ENCODE measurements at regions not wholly inside any gene's neighbourhood (a gene's known extent, or its start where the extent isn't known, plus 50 kb on each side); places are given as distances from the start of the nearest gene placed in this dataset.

DNA sequence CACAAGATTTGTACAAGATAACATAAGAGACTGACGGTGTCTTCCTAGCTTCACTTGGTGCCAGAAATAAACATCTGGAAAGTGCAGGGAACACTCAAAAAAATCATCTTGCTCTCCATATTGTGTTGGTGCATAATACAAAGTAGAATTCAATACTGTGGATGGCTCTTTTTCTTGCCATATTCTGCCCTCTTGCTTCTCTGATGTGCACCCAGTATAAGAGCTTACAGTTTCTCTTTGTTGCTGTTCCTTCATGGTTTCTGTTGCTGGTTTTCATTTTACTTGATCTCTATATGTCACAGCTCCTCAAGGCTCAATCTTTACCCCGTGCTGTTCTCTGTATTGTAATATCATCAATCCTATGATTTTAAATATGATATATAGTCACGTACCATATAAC lies 528.5 kb upstream of the ZP4 start:
- H3K9me3 ChIP-seq (ENCODE audit: control insufficient read depth in 1 of 2, low read length in 2 of 2): no peaks in the 10 kb centered on the region
- H3K4me3 ChIP-seq (ENCODE audit: low read depth in 1 of 2, low read length in 2 of 2): no peak overlapping the region
- no peaks in the 10 kb centered on the region for H3K4me1 ChIP-seq (ENCODE audit: control insufficient read depth in 1 of 2, insufficient read depth in 2 of 2, low read length in 2 of 2)
- no peak overlapping the region for H3K27ac ChIP-seq (ENCODE audit: low read depth, low read length)
- no peaks in the 10 kb centered on the region for H3K27me3 ChIP-seq (ENCODE audit: control insufficient read depth in 1 of 2, insufficient read depth in 2 of 2, low read length in 2 of 2)
- H3K9ac ChIP-seq (ENCODE audit: low read depth in 1 of 2, low read length in 2 of 2): no peak overlapping the region
- H3K36me3 ChIP-seq (ENCODE audit: control insufficient read depth in 1 of 2, insufficient read depth in 2 of 2, low read length in 2 of 2): no peaks in the 10 kb centered on the region

DNA sequence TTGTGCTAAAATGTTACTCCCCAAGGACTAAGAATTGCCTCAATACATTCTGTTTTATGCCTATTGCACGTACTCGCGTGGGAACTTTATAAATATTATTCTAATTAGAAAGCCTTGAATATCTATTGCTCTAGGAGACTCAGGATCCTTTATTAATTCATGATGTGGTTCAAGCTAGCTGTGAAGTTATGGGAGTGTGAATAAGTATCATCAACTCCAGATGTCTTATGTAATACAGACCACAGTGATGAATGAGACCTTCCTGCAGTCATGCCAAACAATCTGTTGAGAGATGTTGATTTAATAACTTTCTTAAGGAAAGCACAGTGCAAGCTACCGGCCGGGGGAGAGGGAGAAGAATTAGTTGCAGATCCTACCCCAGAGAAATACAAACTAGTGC lies 519.2 kb upstream of the ZP4 start:
- H3K4me3 ChIP-seq (ENCODE audit: low read depth in 1 of 2, low read length in 2 of 2): no peak overlapping the region
- no peaks in the 10 kb centered on the region for H3K4me1 ChIP-seq (ENCODE audit: control insufficient read depth in 1 of 2, insufficient read depth in 2 of 2, low read length in 2 of 2)
- no peaks in the 10 kb centered on the region for H3K27me3 ChIP-seq (ENCODE audit: control insufficient read depth in 1 of 2, insufficient read depth in 2 of 2, low read length in 2 of 2)
- H3K9ac ChIP-seq (ENCODE audit: low read depth in 1 of 2, low read length in 2 of 2): no peak overlapping the region
- no peaks in the 10 kb centered on the region for H3K9me3 ChIP-seq (ENCODE audit: control insufficient read depth in 1 of 2, low read length in 2 of 2)
- no peaks in the 10 kb centered on the region for H3K36me3 ChIP-seq (ENCODE audit: control insufficient read depth in 1 of 2, insufficient read depth in 2 of 2, low read length in 2 of 2)
- H3K27ac ChIP-seq (ENCODE audit: low read depth, low read length): no peak overlapping the region

DNA sequence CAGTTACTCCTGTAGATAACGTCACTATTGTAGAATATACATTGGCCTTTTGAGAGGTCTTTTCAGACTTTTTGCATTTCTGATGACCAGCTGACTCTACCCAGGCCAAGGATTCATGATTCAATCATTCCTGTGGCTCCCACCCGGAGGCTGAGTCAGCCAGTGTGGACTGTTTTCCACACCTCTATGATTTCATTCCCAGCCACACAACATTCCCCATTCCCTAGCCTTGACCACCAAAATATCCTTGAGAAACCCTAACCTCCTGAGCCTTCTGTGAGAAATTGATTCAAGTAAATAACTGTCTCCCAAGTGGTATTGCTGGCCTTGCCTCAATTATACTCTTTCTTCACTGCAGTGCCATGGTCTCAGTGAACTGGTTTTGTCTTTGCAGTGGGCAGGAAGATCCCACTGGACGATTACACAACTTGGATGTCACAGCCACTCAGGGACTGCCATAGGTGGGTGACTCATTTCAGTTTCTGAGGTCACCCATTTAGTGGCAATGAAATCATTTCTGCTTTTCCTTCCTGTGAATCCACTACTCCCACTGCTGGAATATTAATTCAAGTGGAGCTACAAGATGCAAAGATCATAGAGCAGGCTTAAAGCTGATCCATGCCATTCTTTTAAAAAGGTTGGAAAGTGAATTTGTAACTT lies 518.6 kb upstream of the ZP4 start:
- no peak overlapping the region for H3K4me3 ChIP-seq (ENCODE audit: low read depth in 1 of 2, low read length in 2 of 2)
- no peak overlapping the region for H3K27ac ChIP-seq (ENCODE audit: low read depth, low read length)
- no peak overlapping the region for H3K9ac ChIP-seq (ENCODE audit: low read depth in 1 of 2, low read length in 2 of 2)
- H3K4me1 ChIP-seq (ENCODE audit: control insufficient read depth in 1 of 2, insufficient read depth in 2 of 2, low read length in 2 of 2): no peaks in the 10 kb centered on the region
- H3K36me3 ChIP-seq (ENCODE audit: control insufficient read depth in 1 of 2, insufficient read depth in 2 of 2, low read length in 2 of 2): no peaks in the 10 kb centered on the region
- H3K27me3 ChIP-seq (ENCODE audit: control insufficient read depth in 1 of 2, insufficient read depth in 2 of 2, low read length in 2 of 2): no peaks in the 10 kb centered on the region
- H3K9me3 ChIP-seq (ENCODE audit: control insufficient read depth in 1 of 2, low read length in 2 of 2): no peaks in the 10 kb centered on the region

DNA sequence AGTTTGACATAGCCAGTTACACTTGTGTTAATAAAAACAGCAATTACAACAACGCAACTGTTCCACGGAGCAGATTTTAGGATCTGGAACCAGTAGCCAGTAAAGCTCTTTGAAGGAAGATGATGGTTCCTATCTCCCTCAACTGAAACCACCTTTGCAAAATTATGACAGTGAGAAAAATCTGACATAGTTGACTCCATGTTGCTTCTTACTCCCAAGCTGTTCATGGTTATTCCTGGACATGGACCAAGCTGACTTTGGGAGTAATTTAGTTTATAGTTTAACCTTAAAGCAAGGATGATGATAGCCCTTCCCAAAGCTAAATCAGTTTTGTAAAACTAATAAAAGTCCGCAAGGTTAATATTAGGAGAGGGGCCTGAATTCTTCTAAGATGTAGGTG lies 518.0 kb upstream of the ZP4 start:
- no peak overlapping the region for H3K4me3 ChIP-seq (ENCODE audit: low read depth in 1 of 2, low read length in 2 of 2)
- no peak overlapping the region for H3K27ac ChIP-seq (ENCODE audit: low read depth, low read length)
- no peak overlapping the region for H3K9ac ChIP-seq (ENCODE audit: low read depth in 1 of 2, low read length in 2 of 2)
- H3K9me3 ChIP-seq (ENCODE audit: control insufficient read depth in 1 of 2, low read length in 2 of 2): no peaks in the 10 kb centered on the region
- no peaks in the 10 kb centered on the region for H3K36me3 ChIP-seq (ENCODE audit: control insufficient read depth in 1 of 2, insufficient read depth in 2 of 2, low read length in 2 of 2)
- H3K27me3 ChIP-seq (ENCODE audit: control insufficient read depth in 1 of 2, insufficient read depth in 2 of 2, low read length in 2 of 2): no peaks in the 10 kb centered on the region
- no peaks in the 10 kb centered on the region for H3K4me1 ChIP-seq (ENCODE audit: control insufficient read depth in 1 of 2, insufficient read depth in 2 of 2, low read length in 2 of 2)

DNA sequence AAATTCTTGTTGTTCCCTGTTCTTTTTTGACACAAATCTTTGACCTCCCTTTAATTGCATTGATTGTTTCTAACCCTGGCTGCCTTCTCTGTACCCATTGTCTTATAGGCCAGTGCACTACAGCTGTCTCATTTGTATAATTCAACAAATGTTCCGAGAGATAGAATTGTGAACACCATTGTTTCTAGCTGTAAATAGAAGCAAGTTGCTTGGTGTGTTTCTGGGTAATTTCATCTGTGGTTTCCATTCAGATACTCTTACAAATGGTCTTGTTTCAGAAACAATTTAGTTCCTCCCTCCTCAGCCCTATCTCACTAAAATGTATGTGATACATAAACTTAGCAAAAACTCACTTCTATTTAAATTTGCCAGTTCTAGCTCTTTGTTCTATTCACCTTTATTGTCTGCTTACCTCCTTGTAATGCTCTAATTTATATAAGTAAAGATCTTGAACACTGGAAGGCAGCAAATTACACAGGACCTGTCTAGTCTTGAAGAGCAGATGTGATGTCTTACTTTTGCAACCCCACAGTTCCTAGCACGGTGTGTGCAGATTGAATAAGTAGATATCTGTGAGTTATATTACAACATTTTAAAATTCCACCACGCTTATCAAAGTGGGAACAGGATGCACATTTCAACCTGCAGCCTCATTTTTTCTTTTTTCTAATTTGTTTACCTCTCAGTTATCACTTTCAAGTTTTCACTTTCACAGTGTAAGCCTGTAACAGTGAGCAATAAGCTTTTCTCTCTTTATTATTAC lies 515.6 kb upstream of the ZP4 start:
- Histone ChIP-seq H3K9ac (ENCODE audit: low read depth in 1 of 2, low read length in 2 of 2) (no peak overlapping the region), H3K4me3 (ENCODE audit: low read depth in 1 of 2, low read length in 2 of 2) (no peak overlapping the region), H3K27me3 (ENCODE audit: control insufficient read depth in 1 of 2, insufficient read depth in 2 of 2, low read length in 2 of 2) (no peaks in the 10 kb centered on the region), H3K36me3 (ENCODE audit: control insufficient read depth in 1 of 2, insufficient read depth in 2 of 2, low read length in 2 of 2) (no peaks in the 10 kb centered on the region), H3K4me1 (ENCODE audit: control insufficient read depth in 1 of 2, insufficient read depth in 2 of 2, low read length in 2 of 2) (no peaks in the 10 kb centered on the region), H3K27ac (ENCODE audit: low read depth, low read length) (no peak overlapping the region), H3K9me3 (ENCODE audit: control insufficient read depth in 1 of 2, low read length in 2 of 2) (no peaks in the 10 kb centered on the region)

DNA sequence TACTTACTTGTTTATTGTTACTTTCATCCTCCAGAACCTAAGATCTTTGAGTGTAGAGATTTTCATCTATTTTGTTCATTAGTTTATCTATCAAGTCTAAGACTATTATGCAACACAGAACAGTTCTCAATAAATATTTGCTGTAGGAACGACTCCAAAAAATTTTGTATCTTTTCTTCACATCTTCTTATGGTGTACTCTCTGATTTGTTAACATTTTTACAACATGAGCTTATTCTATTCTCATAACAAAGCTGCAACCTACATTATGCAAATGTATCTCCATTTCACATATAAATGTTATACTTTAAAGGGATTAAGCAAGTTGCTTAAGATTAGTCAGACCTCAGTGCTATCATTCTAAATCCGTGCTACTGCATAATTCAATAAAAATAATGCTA lies 514.2 kb upstream of the ZP4 start:
- Histone ChIP-seq H3K9ac (ENCODE audit: low read depth in 1 of 2, low read length in 2 of 2) (no peak overlapping the region), H3K9me3 (ENCODE audit: control insufficient read depth in 1 of 2, low read length in 2 of 2) (no peaks in the 10 kb centered on the region), H3K36me3 (ENCODE audit: control insufficient read depth in 1 of 2, insufficient read depth in 2 of 2, low read length in 2 of 2) (no peaks in the 10 kb centered on the region), H3K4me3 (ENCODE audit: low read depth in 1 of 2, low read length in 2 of 2) (no peak overlapping the region), H3K27ac (ENCODE audit: low read depth, low read length) (no peak overlapping the region), H3K27me3 (ENCODE audit: control insufficient read depth in 1 of 2, insufficient read depth in 2 of 2, low read length in 2 of 2) (no peaks in the 10 kb centered on the region), H3K4me1 (ENCODE audit: control insufficient read depth in 1 of 2, insufficient read depth in 2 of 2, low read length in 2 of 2) (no peaks in the 10 kb centered on the region)

DNA sequence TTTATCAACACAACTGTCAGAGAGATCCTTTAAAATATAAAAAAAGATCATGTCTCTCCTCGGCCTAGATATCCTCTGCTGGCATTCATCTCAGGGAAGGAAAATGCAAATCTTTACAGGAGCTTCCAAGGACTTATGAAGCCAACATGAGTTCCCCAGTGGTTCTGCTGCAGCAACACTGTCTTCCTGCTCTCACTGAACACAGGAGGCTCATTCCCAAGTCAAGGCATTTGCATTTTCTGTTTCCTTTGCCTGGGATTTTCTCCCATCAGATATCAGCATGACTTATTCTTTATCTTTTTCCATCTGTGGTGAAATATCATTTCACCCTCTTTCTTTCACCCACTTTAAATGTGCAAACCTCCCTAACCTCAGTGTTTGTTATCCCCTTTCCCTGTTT lies 513.8 kb upstream of the ZP4 start:
- Histone ChIP-seq H3K27ac (ENCODE audit: low read depth, low read length) (no peak overlapping the region), H3K4me1 (ENCODE audit: control insufficient read depth in 1 of 2, insufficient read depth in 2 of 2, low read length in 2 of 2) (no peaks in the 10 kb centered on the region), H3K9ac (ENCODE audit: low read depth in 1 of 2, low read length in 2 of 2) (no peak overlapping the region), H3K36me3 (ENCODE audit: control insufficient read depth in 1 of 2, insufficient read depth in 2 of 2, low read length in 2 of 2) (no peaks in the 10 kb centered on the region), H3K4me3 (ENCODE audit: low read depth in 1 of 2, low read length in 2 of 2) (no peak overlapping the region), H3K9me3 (ENCODE audit: control insufficient read depth in 1 of 2, low read length in 2 of 2) (no peaks in the 10 kb centered on the region), H3K27me3 (ENCODE audit: control insufficient read depth in 1 of 2, insufficient read depth in 2 of 2, low read length in 2 of 2) (no peaks in the 10 kb centered on the region)

DNA sequence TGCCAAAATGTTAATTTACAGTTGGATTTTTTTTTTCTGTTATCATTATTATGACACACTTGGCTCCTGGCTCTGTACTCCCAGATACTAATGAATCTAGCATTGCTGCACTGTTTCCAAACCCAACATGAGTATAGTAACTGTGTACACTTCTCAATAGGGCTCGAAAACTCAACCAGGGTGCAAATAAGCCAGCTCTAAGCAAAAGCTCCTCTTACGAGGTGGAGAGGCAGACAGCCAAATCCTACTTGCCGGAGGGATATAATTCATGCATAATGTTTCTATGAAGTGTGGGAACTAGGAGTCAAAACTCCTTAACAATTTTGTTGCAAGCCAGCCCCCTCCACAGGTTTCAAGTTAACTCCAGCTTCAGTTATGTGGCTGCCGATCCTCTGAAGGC lies 510.4 kb upstream of the ZP4 start:
- Histone ChIP-seq H3K9me3 (ENCODE audit: control insufficient read depth in 1 of 2, low read length in 2 of 2) (no peaks in the 10 kb centered on the region), H3K27me3 (ENCODE audit: control insufficient read depth in 1 of 2, insufficient read depth in 2 of 2, low read length in 2 of 2) (no peaks in the 10 kb centered on the region), H3K4me3 (ENCODE audit: low read depth in 1 of 2, low read length in 2 of 2) (no peak overlapping the region)

DNA sequence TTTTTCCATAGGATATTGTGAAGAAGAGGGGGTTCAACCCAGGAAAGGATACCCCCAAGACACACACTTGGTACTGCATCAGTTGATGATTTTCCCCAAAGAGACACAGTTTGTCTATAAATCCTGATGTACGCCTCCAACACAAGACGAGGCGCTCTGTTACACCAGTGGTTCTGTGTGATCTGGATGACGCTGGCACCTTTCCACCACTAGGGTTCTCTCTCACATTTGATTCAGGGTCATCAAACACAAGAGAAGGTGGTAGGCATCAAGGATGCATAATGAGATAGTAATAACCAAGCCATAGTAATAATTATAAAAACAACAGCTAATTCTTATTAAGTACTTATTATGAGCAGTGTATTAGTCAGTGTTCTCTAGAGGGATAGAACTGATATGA lies 508.8 kb upstream of the ZP4 start:
- H3K27me3 ChIP-seq (ENCODE audit: control insufficient read depth in 1 of 2, insufficient read depth in 2 of 2, low read length in 2 of 2): no peaks in the 10 kb centered on the region
- no peaks in the 10 kb centered on the region for H3K36me3 ChIP-seq (ENCODE audit: control insufficient read depth in 1 of 2, insufficient read depth in 2 of 2, low read length in 2 of 2)
- no peak overlapping the region for H3K27ac ChIP-seq (ENCODE audit: low read depth, low read length)
- no peaks in the 10 kb centered on the region for H3K4me1 ChIP-seq (ENCODE audit: control insufficient read depth in 1 of 2, insufficient read depth in 2 of 2, low read length in 2 of 2)
- H3K9me3 ChIP-seq (ENCODE audit: control insufficient read depth in 1 of 2, low read length in 2 of 2): no peaks in the 10 kb centered on the region
- H3K9ac ChIP-seq (ENCODE audit: low read depth in 1 of 2, low read length in 2 of 2): no peak overlapping the region
- no peak overlapping the region for H3K4me3 ChIP-seq (ENCODE audit: low read depth in 1 of 2, low read length in 2 of 2)

More for the DNA sequence above, 510.4 kb upstream of the ZP4 start:
- Histone ChIP-seq H3K27ac (ENCODE audit: low read depth, low read length) (no peak overlapping the region), H3K4me1 (ENCODE audit: control insufficient read depth in 1 of 2, insufficient read depth in 2 of 2, low read length in 2 of 2) (no peaks in the 10 kb centered on the region), H3K9ac (ENCODE audit: low read depth in 1 of 2, low read length in 2 of 2) (no peak overlapping the region), H3K36me3 (ENCODE audit: control insufficient read depth in 1 of 2, insufficient read depth in 2 of 2, low read length in 2 of 2) (no peaks in the 10 kb centered on the region)

DNA sequence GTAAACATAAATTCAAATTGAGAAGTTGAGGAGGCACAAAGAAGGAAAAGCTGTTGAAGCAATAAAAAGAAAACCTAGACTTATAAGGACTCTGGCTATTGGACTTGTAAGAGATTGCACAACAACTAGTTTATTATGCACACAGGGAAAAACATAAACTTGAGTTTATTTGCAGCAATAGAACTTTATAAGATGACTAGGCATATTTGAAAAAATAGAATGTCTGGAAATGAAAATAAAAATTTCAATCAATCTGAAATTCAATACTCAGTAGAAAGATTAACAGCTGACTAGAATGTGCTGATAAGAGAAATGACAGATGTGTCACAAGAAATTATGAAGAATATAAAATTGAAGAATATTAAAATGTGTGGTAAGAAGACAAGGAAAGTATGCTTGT lies 505.4 kb upstream of the ZP4 start:
- no peaks in the 10 kb centered on the region for H3K36me3 ChIP-seq (ENCODE audit: control insufficient read depth in 1 of 2, insufficient read depth in 2 of 2, low read length in 2 of 2)
- H3K4me3 ChIP-seq (ENCODE audit: low read depth in 1 of 2, low read length in 2 of 2): no peak overlapping the region
- no peaks in the 10 kb centered on the region for H3K4me1 ChIP-seq (ENCODE audit: control insufficient read depth in 1 of 2, insufficient read depth in 2 of 2, low read length in 2 of 2)
- H3K27ac ChIP-seq (ENCODE audit: low read depth, low read length): no peak overlapping the region
- H3K9ac ChIP-seq (ENCODE audit: low read depth in 1 of 2, low read length in 2 of 2): no peak overlapping the region
- H3K27me3 ChIP-seq (ENCODE audit: control insufficient read depth in 1 of 2, insufficient read depth in 2 of 2, low read length in 2 of 2): no peaks in the 10 kb centered on the region
- no peaks in the 10 kb centered on the region for H3K9me3 ChIP-seq (ENCODE audit: control insufficient read depth in 1 of 2, low read length in 2 of 2)
